Heart left ventricle (tissue), 13 donors: ENCODE measurements at regions not wholly inside any gene's neighbourhood (a gene's known extent, or its start where the extent isn't known, plus 50 kb on each side); places are given as distances from the start of the nearest gene placed in this dataset.

Experiments used
- CTCF ChIP-seq, 12 donors: fragments of 200-600 bp; sonication (generic) in 4 of 12; IDR thresholded peaks; one replicate each; pipeline versions ENCODE4 v1.5.0 to v1.8.0; 2018 to 2022; ENCODE audit warnings: antibody characterized with exemption in 12 of 12, mild to moderate bottlenecking in 5 of 12
- POLR2A ChIP-seq, 2 donors: fragments of 450-650 bp; IDR thresholded peaks; one replicate each; pipeline ENCODE4 v1.6.1; 2017; ENCODE audit warnings: antibody characterized with exemption in 2 of 2, mild to moderate bottlenecking in 2 of 2, moderate library complexity in 2 of 2
- donor health status: ischemic (EF 13 %, LVEDD 7.1; RV severe dilation, severe dysfunction).
- donor health status: DM: no; HTN: yes; CAD: no.
- donor health status: DM: no; HTN: no; CAD: no.
- donor health status: ischemic (EF 25% LVEDD 6.9; RV normal size, moderate dysfunction).
- donor health status: ischemic (EF 25% LVEDD 5.7; RV mildly dilated, moderate dysfunction).
- donor health status: ischemic (EF 35%, LVEDD 5.7; RV mildly dilated, moderate dysfunction).
- donor health status: nonischemic (EF 11% LVEDD 7.7; RV severe dilation, severe dysfunction).
- donor health status: DM: yes; HTN: yes; CAD: no.
- donor health status: PGD.
- donor health status: ischemic (EF 29% LVEDD 5.4; RV normal size, mild dysfunction).
- donor health status: nonischemic (EF 23%, LVEDD 6.1; RV moderate dilation, normal function).

- TF ChIP-seq CTCF (IDR thresholded peaks at IDR 0.05) = no peak
- no peak for TF ChIP-seq POLR2A (IDR thresholded peaks at IDR 0.05)
Observed at GRCh38 chr9:107669422-107669821, 179.9 kb upstream of the KLF4 start.
